ENCODE measurements at regions not wholly inside any gene's neighbourhood (a gene's known extent, or its start where the extent isn't known, plus 50 kb on each side); places are given as distances from the start of the nearest gene placed in this dataset.

DNA sequence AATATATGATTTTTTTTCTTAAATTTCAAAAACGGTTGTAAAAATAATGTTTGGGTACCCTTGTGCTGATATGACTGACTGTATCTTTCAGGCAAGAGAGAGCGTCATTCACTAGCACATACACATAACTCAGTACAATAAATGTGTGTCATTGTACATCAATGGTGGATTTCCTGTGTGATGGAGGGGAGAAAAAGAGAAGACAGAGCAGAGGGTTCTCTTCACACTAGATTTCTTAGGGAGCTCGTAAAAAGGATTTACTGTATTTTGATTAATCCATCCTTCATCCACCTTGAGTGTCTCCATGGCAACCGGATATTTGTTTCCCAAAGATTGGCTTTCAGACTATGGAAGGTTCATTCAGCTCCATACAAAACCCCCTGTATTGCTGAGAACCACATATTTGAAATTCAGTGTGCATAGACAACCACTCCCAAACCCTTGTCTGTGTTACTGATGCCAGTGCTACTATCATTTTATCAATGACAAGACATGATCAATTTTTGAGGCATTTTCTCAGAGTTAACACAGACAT lies 150.6 kb downstream of the AKR1D1 start:
- Mint-ChIP-seq H3K4me1 (peaks cover 18% of the 10 kb centered on the region), H3K27ac (no peak overlapping the region), H3K4me3 (no peak overlapping the region), H3K36me3 (no peaks in the 10 kb centered on the region), H3K9me3 (peaks cover 7 to 24% (median 16%) of the 10 kb centered on the region in 7 donors), H3K27me3 (ENCODE audit: low read depth in 3 of 3) (peaks cover 0 to 2% (median 0%) of the 10 kb centered on the region in 3 donors)
- peaks cover 7 to 12% of the 10 kb centered on the region in 2 donors for H3K9me3 ChIP-seq (replicated peaks in 1 of 2; ENCODE audit: control insufficient read depth in 1 of 2, insufficient read depth in 1 of 2, low read length in 2 of 2)
- intact Hi-C loops (cut with micrococcal nuclease) = no loop called here
- no peak overlapping the region for H3K27ac ChIP-seq (ENCODE audit: low read depth in 1 of 2, low read length in 2 of 2)
- no peaks in the 10 kb centered on the region for H3K36me3 ChIP-seq (replicated peaks in 1 of 2; ENCODE audit: control insufficient read depth in 1 of 2, insufficient read depth in 2 of 2, low read length in 2 of 2)
- TF ChIP-seq CTCF (IDR thresholded peaks at IDR 0.05) = no peak
- no peaks in the 10 kb centered on the region for H3K27me3 ChIP-seq (ENCODE audit: control insufficient read depth in 2 of 2, insufficient read depth in 2 of 2, low read length in 2 of 2)
- DNase-seq = no peak
- H3K4me3 ChIP-seq (replicated peaks in 1 of 3; ENCODE audit: low read depth in 2 of 3, low read length in 3 of 3) = no peak overlapping the region
- H2AFZ ChIP-seq (ENCODE audit: insufficient read depth, low read depth, low read length, poor library complexity, severe bottlenecking) = no peak overlapping the region
- WGBS (ENCODE audit: insufficient coverage) = no CpG with 5 or more reads among the region's 4 CpGs
- H3K79me2 ChIP-seq (ENCODE audit: insufficient read depth, low read length) = no peaks in the 10 kb centered on the region
- H4K20me1 ChIP-seq (ENCODE audit: insufficient read depth, low read length) = no peaks in the 10 kb centered on the region
- H3K9ac ChIP-seq (ENCODE audit: insufficient read depth, low read length, poor library complexity, severe bottlenecking) = no peak overlapping the region
- H3K4me2 ChIP-seq (replicated peaks; ENCODE audit: extremely low read depth, low read length, poor library complexity, severe bottlenecking) = no peak overlapping the region
- peaks cover 5 to 16% of the 10 kb centered on the region in 2 donors for H3K4me1 ChIP-seq (ENCODE audit: control insufficient read depth in 1 of 2, insufficient read depth in 2 of 2, low read length in 2 of 2)

DNA sequence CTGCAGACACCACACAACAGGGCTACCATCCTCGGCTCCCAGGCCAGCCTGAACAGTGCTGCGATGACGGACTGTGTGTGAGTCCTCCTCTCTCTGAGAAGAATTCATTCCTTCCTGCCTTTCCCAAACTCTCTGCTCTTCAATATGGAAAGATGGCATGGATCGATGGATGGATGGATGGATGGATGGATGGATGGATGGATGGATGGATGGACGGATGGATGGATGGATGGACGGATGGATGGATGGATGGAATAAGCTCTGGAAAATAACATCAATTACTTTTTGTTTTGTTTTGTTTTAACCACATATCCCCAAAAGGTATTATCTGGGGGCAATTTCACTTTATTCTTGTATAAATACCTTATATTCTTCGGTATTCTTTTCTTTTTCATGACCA lies 151.9 kb downstream of the AKR1D1 start:
- Histone ChIP-seq H3K4me2 (replicated peaks; ENCODE audit: extremely low read depth, low read length, poor library complexity, severe bottlenecking) (no peak overlapping the region), H3K79me2 (ENCODE audit: insufficient read depth, low read length) (no peaks in the 10 kb centered on the region), H2AFZ (ENCODE audit: insufficient read depth, low read depth, low read length, poor library complexity, severe bottlenecking) (no peak overlapping the region), H3K27ac (ENCODE audit: low read depth in 1 of 2, low read length in 2 of 2) (no peak overlapping the region), H3K4me3 (replicated peaks in 1 of 3; ENCODE audit: low read depth in 2 of 3, low read length in 3 of 3) (no peak overlapping the region), H3K9ac (ENCODE audit: insufficient read depth, low read length, poor library complexity, severe bottlenecking) (no peak overlapping the region), H4K20me1 (ENCODE audit: insufficient read depth, low read length) (no peaks in the 10 kb centered on the region), H3K27me3 (ENCODE audit: control insufficient read depth in 2 of 2, insufficient read depth in 2 of 2, low read length in 2 of 2) (no peaks in the 10 kb centered on the region), H3K4me1 (ENCODE audit: control insufficient read depth in 1 of 2, insufficient read depth in 2 of 2, low read length in 2 of 2) (peaks cover 5 to 16% of the 10 kb centered on the region in 2 donors), H3K36me3 (replicated peaks in 1 of 2; ENCODE audit: control insufficient read depth in 1 of 2, insufficient read depth in 2 of 2, low read length in 2 of 2) (no peaks in the 10 kb centered on the region), H3K9me3 (replicated peaks in 1 of 2; ENCODE audit: control insufficient read depth in 1 of 2, insufficient read depth in 1 of 2, low read length in 2 of 2) (peaks cover 5 to 14% of the 10 kb centered on the region in 2 donors)
- no peak for DNase-seq
- H3K9me3 Mint-ChIP-seq = peaks cover 8 to 22% (median 15%) of the 10 kb centered on the region in 7 donors
- H3K27ac Mint-ChIP-seq = peak overlapping the region in 1 of 7 donors; percentile 22
- H3K4me1 Mint-ChIP-seq = peaks cover 18% of the 10 kb centered on the region
- no peak for TF ChIP-seq CTCF (IDR thresholded peaks at IDR 0.05)
- peaks cover 0 to 2% (median 0%) of the 10 kb centered on the region in 3 donors for H3K27me3 Mint-ChIP-seq (ENCODE audit: low read depth in 3 of 3)
- WGBS (ENCODE audit: insufficient coverage) = no CpG with 5 or more reads among the region's 7 CpGs
- no peak overlapping the region for H3K4me3 Mint-ChIP-seq
- intact Hi-C loops (cut with micrococcal nuclease) = no loop called here
- no peaks in the 10 kb centered on the region for H3K36me3 Mint-ChIP-seq

Data from CD14-positive monocyte (primary cell).